DOHH2 (cell line): ENCODE measurements at regions not wholly inside any gene's neighbourhood (a gene's known extent, or its start where the extent isn't known, plus 50 kb on each side); places are given as distances from the start of the nearest gene placed in this dataset.

ENCODE experiments used
- H3F3A ChIP-seq: fragments of 200-600 bp; sonication (generic), shearing (Covaris generic); 2 replicates; pipeline ENCODE4 v1.6.0; 2016; ENCODE audit warnings: antibody characterized with exemption, mild to moderate bottlenecking; ENCODE audit not compliant: control insufficient read depth, insufficient read depth
- H3K27ac ChIP-seq: fragments of 200-600 bp; sonication (generic); 2 replicates; pipeline ENCODE4 v1.5.1; 2014; ENCODE audit warnings: low read depth, mild to moderate bottlenecking, low read length, moderate library complexity
- H3K27me3 ChIP-seq: fragments of 200-600 bp; sonication (generic); 2 replicates; pipeline ENCODE4 v1.6.1; 2014; ENCODE audit warnings: mild to moderate bottlenecking, low read length, mixed read lengths; ENCODE audit not compliant: control insufficient read depth
- H3K36me3 ChIP-seq: fragments of 200-600 bp; sonication (generic); 2 replicates; pipeline ENCODE4 v1.6.1; 2014; ENCODE audit warnings: mild to moderate bottlenecking, low read length, moderate library complexity, mixed read lengths; ENCODE audit not compliant: control insufficient read depth
- H3K4me1 ChIP-seq: fragments of 200-600 bp; sonication (generic); 2 replicates; pipeline ENCODE4 v1.6.1; 2014; ENCODE audit warnings: mild to moderate bottlenecking, low read length, mixed read lengths; ENCODE audit not compliant: control insufficient read depth
- H3K4me2 ChIP-seq: fragments of 200-600 bp; sonication (generic); 2 replicates; pipeline ENCODE4 v1.6.0; 2014; ENCODE audit warnings: mild to moderate bottlenecking, low read length, moderate library complexity
- H3K4me3 ChIP-seq: fragments of 200-600 bp; sonication (generic); 2 replicates; pipeline ENCODE4 v1.5.1; 2014; ENCODE audit warnings: mild to moderate bottlenecking, low read length, mixed read lengths
- H3K79me2 ChIP-seq: fragments of 200-600 bp; sonication (generic); 2 replicates; pipeline ENCODE4 v1.6.1; 2014; ENCODE audit warnings: mild to moderate bottlenecking, low read length, mixed read lengths; ENCODE audit not compliant: control insufficient read depth
- H3K9me2 ChIP-seq: fragments of 200-600 bp; sonication (generic); replicated peaks from 2 replicates; pipeline ENCODE4 v1.6.1; 2014; ENCODE audit warnings: mild to moderate bottlenecking, low read length, mixed read lengths; ENCODE audit not compliant: control insufficient read depth
- H3K9me3 ChIP-seq: fragments of 200-600 bp; sonication (generic); 2 replicates; pipeline ENCODE4 v1.6.1; 2014; ENCODE audit warnings: antibody characterized with exemption, low read length, mixed read lengths; ENCODE audit not compliant: control insufficient read depth, insufficient read depth
- H4K20me1 ChIP-seq: fragments of 200-600 bp; sonication (generic); 2 replicates; pipeline ENCODE4 v1.6.0; 2014; ENCODE audit warnings: low read depth, mild to moderate bottlenecking, antibody characterized with exemption, low read length, moderate library complexity; ENCODE audit not compliant: control insufficient read depth, insufficient read depth
- CTCF ChIP-seq: fragments of 200-600 bp; sonication (generic); IDR thresholded peaks from one replicate; pipeline ENCODE4 v1.5.1; 2014; ENCODE audit warnings: antibody characterized with exemption, mild to moderate bottlenecking, low read depth, low read length; ENCODE audit not compliant: poor library complexity, severe bottlenecking
- EZH2phosphoT487 ChIP-seq: fragments of 200-600 bp; sonication (generic); IDR thresholded peaks from 2 replicates; pipeline ENCODE4 v1.6.1; 2017; ENCODE audit warnings: borderline replicate concordance, mild to moderate bottlenecking, antibody characterized with exemption, low read length, moderate library complexity, mixed read lengths

- no peaks in the 10 kb centered on the region for H3K27me3 ChIP-seq
Observed at GRCh38 chr3:36312351-36312750, 68.0 kb upstream of the STAC start.

DNA sequence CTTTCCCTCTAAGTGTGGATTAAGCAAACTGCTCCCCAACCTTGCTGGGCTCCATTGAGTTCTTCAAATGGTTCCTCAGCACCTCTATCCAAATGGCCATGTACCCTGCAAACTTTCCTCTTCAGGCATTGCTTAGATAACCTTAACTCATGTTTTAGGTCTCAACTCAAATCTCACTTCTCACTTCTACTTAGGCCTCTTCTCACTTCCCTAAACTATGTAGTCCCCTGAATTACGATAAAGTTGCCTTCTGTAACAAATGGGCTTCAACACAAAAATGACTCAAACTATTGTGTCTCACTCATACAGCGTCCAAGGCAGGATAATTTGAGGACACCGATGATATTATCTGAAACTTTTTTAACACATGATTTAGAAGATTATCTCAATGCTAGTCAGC is 62.4 kb upstream of the STAC start:
- no peak overlapping the region for H3K4me2 ChIP-seq
- no peak for TF ChIP-seq EZH2phosphoT487
- no peak for TF ChIP-seq CTCF
- no peaks in the 10 kb centered on the region for H4K20me1 ChIP-seq
- no peaks in the 10 kb centered on the region for H3F3A ChIP-seq
- H3K9me2 ChIP-seq, result no peaks in the 10 kb centered on the region
- no peak overlapping the region for H3K27ac ChIP-seq
- H3K79me2 ChIP-seq, result no peaks in the 10 kb centered on the region
- no peaks in the 10 kb centered on the region; the same call in 1 of the 2 replicates for H3K9me3 ChIP-seq
- H3K4me3 ChIP-seq, result no peak overlapping the region
- H3K36me3 ChIP-seq, result no peaks in the 10 kb centered on the region
- no peaks in the 10 kb centered on the region for H3K27me3 ChIP-seq
- no peaks in the 10 kb centered on the region for H3K4me1 ChIP-seq

More at GRCh38 chr3:36312351-36312750, 68.0 kb upstream of the STAC start:
- no peaks in the 10 kb centered on the region for H3K9me3 ChIP-seq
- no peak overlapping the region for H3K4me2 ChIP-seq
- H3K4me1 ChIP-seq, result no peaks in the 10 kb centered on the region
- no peak overlapping the region for H3K27ac ChIP-seq
- no peak overlapping the region for H3K4me3 ChIP-seq
- no peaks in the 10 kb centered on the region for H4K20me1 ChIP-seq
- no peaks in the 10 kb centered on the region for H3K79me2 ChIP-seq
- H3K9me2 ChIP-seq, result no peaks in the 10 kb centered on the region
- no peak for TF ChIP-seq CTCF
- no peaks in the 10 kb centered on the region for H3K36me3 ChIP-seq
- no peaks in the 10 kb centered on the region for H3F3A ChIP-seq

GRCh38 chr3:36318621-36319200 is 61.6 kb upstream of the STAC start:
- no peak overlapping the region for H3K27ac ChIP-seq
- H3K4me2 ChIP-seq, result no peak overlapping the region
- TF ChIP-seq CTCF (no peak), EZH2phosphoT487 (no peak)
- H3K36me3 ChIP-seq, result no peaks in the 10 kb centered on the region
- H3K4me3 ChIP-seq, result no peak overlapping the region
- H3K79me2 ChIP-seq, result no peaks in the 10 kb centered on the region
- no peaks in the 10 kb centered on the region for H4K20me1 ChIP-seq
- H3K9me2 ChIP-seq, result no peaks in the 10 kb centered on the region
- H3K9me3 ChIP-seq, result no peaks in the 10 kb centered on the region; the same call in 1 of the 2 replicates
- H3K4me1 ChIP-seq, result no peaks in the 10 kb centered on the region
- no peaks in the 10 kb centered on the region for H3F3A ChIP-seq
- no peaks in the 10 kb centered on the region for H3K27me3 ChIP-seq
